ENCODE measurements at regions not wholly inside any gene's neighbourhood (a gene's known extent, or its start where the extent isn't known, plus 50 kb on each side); places are given as distances from the start of the nearest gene placed in this dataset.

DNA sequence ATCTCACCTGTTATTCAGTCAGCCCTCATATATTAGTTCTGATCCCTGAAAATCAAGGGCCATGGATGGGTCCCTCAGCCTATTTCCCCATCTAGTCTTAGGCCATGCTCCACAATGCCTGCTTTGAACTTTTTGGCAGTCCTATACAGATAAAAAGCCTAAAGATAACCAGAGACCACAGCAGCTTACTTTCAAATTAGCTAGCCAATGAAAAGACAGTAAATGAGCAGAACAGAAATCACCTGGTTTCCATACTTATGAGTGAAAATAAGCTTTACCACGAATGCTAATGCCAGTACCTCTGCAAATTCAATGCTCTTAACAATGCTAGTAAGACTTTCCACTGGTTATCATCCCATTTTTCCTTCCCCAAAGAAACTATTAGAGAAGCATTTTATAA is 141.6 kb upstream of the SPRED1 start:
- TF ChIP-seq EZH2 (IDR thresholded peaks at IDR 0.05; ENCODE audit: borderline replicate concordance, low read depth, low read length, severe bottlenecking) (no peak), MYC (IDR thresholded peaks at IDR 0.05; ENCODE audit: low read depth, low read length) (no peak), JUN (IDR thresholded peaks at IDR 0.05; ENCODE audit: borderline replicate concordance, insufficient read depth, insufficient read length, low read depth) (no peak), FOS (IDR thresholded peaks at IDR 0.05; ENCODE audit: borderline replicate concordance, insufficient read depth, low read length) (no peak)
- TF ChIP-seq, protein P1, sequence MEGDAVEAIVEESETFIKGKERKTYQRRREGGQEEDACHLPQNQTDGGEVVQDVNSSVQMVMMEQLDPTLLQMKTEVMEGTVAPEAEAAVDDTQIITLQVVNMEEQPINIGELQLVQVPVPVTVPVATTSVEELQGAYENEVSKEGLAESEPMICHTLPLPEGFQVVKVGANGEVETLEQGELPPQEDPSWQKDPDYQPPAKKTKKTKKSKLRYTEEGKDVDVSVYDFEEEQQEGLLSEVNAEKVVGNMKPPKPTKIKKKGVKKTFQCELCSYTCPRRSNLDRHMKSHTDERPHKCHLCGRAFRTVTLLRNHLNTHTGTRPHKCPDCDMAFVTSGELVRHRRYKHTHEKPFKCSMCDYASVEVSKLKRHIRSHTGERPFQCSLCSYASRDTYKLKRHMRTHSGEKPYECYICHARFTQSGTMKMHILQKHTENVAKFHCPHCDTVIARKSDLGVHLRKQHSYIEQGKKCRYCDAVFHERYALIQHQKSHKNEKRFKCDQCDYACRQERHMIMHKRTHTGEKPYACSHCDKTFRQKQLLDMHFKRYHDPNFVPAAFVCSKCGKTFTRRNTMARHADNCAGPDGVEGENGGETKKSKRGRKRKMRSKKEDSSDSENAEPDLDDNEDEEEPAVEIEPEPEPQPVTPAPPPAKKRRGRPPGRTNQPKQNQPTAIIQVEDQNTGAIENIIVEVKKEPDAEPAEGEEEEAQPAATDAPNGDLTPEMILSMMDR (IDR thresholded peaks at IDR 0.05; ENCODE audit: extremely low read depth in 1 of 2, insufficient read depth in 1 of 2, low read depth in 1 of 2, low read length in 2 of 2): no peak
- TF ChIP-seq, protein P2, sequence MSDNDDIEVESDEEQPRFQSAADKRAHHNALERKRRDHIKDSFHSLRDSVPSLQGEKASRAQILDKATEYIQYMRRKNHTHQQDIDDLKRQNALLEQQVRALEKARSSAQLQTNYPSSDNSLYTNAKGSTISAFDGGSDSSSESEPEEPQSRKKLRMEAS (IDR thresholded peaks at IDR 0.05; ENCODE audit: insufficient read depth, insufficient read length): no peak
- H3K9me3 ChIP-seq (replicated peaks; ENCODE audit: control insufficient read depth, insufficient read depth, low read length): no peaks in the 10 kb centered on the region
- FAIRE-seq: no peak
- intact Hi-C loops (cut with micrococcal nuclease) (no loop called here), dilution Hi-C loops (cut with MboI; ENCODE audit: extremely low pct_ligation_motif_present, low sequenced_read_pairs) (no loop called here)
- no peaks in the 10 kb centered on the region for H3K4me1 ChIP-seq (ENCODE audit: control insufficient read depth, extremely low read depth, insufficient read depth, low read length)
- no peak overlapping the region for H2AFZ ChIP-seq (ENCODE audit: low read depth, low read length)
- H3K9ac ChIP-seq (replicated peaks; ENCODE audit: extremely low read depth, insufficient read depth, low read length): no peak overlapping the region
- no peak overlapping the region for H3K4me2 ChIP-seq (ENCODE audit: insufficient read depth, low read length)
- H3K36me3 ChIP-seq (ENCODE audit: control insufficient read depth in 2 of 2, extremely low read depth in 1 of 2, insufficient read depth in 2 of 2, low read length in 2 of 2): no peaks in the 10 kb centered on the region
- H3K4me3 ChIP-seq (replicated peaks in 1 of 3; ENCODE audit: insufficient read depth in 1 of 3, low read depth in 1 of 3, low read length in 3 of 3): no peak overlapping the region
- BruUV-seq (replicated peaks): no TSS peak
- ChIA-PET CTCF (interaction anchor here (1.1 kb wide), 1 partner anchor 16 kb away, joined by 4 read pairs; no protein-coding TSS in a partner anchor), POLR2A (no interaction called here)
- H3K79me2 ChIP-seq (ENCODE audit: control insufficient read depth, insufficient read depth, low read length): no peaks in the 10 kb centered on the region
- no peak overlapping the region for H3K27ac ChIP-seq (ENCODE audit: insufficient read depth, low read depth, low read length)
- H3K9me1 ChIP-seq (replicated peaks; ENCODE audit: control insufficient read depth, extremely low read depth, insufficient read depth, low read length): no peaks in the 10 kb centered on the region
- peaks cover 4 to 13% of the 10 kb centered on the region in 2 experiments for H3K27me3 ChIP-seq (ENCODE audit: control insufficient read depth in 2 of 2, insufficient read depth in 2 of 2, low read length in 2 of 2)
- no peak for DNase-seq (ENCODE audit: low read depth, low spot score)
- H4K20me1 ChIP-seq (replicated peaks; ENCODE audit: control insufficient read depth, extremely low read depth, insufficient read depth, low read length): no peaks in the 10 kb centered on the region

All from endothelial cell of umbilical vein (primary cell).